OCI-LY7 (cell line): ENCODE measurements at regions not wholly inside any gene's neighbourhood (a gene's known extent, or its start where the extent isn't known, plus 50 kb on each side); places are given as distances from the start of the nearest gene placed in this dataset.

Experiments used
- BruUV-seq: library from RNA; stranded (reverse); fragments of 400-500 nt; replicated peaks from 2 replicates; lab custom pipeline; 2021; lab: Mats Ljungman, UMichigan
- CTCF ChIA-PET: fragments of 300-600 bp; sonication (Branson Sonifier 250); formaldehyde crosslinking; loops from one replicate; lab custom pipeline; 2022; ENCODE audit warnings: antibody characterized with exemption; ENCODE audit not compliant: unreplicated experiment; lab: Charles Lee
- POLR2A ChIA-PET: fragments of 300-600 bp; sonication (Branson Sonifier 250); formaldehyde crosslinking; loops from one replicate; lab custom pipeline; 2022; ENCODE audit warnings: antibody characterized with exemption; lab: Charles Lee
- DNase-seq: peaks from one replicate; pipeline ENCODE4 v3.0.0-alpha.2; 2015; ENCODE audit warnings: low spot score
- H2AFZ ChIP-seq: fragments of 200-600 bp; sonication (generic), shearing (Covaris generic); 2 replicates; pipeline ENCODE4 v1.6.1; 2014; ENCODE audit warnings: mild to moderate bottlenecking, antibody characterized with exemption, low read length, moderate library complexity
- H3K27ac ChIP-seq: fragments of 200-600 bp; sonication (generic); 2 replicates; pipeline ENCODE4 v1.5.1; 2014; ENCODE audit warnings: mixed run types, low read depth, mild to moderate bottlenecking, moderate library complexity, low read length, inconsistent platforms; ENCODE audit not compliant: poor library complexity, severe bottlenecking
- H3K36me3 ChIP-seq: fragments of 200-600 bp; sonication (generic); 2 replicates; pipeline ENCODE4 v1.6.1; 2014; ENCODE audit warnings: mild to moderate bottlenecking, antibody characterized with exemption, low read length, moderate library complexity, mixed read lengths; ENCODE audit not compliant: insufficient read depth
- H3K4me1 ChIP-seq: fragments of 200-600 bp; sonication (generic); 2 replicates; pipeline ENCODE4 v1.5.1; 2014; ENCODE audit warnings: mild to moderate bottlenecking, low read length; ENCODE audit not compliant: insufficient read depth, poor library complexity, severe bottlenecking
- H3K4me2 ChIP-seq: fragments of 200-600 bp; sonication (generic); 2 replicates; pipeline ENCODE4 v1.6.1; 2014; ENCODE audit warnings: mild to moderate bottlenecking, low read length
- H3K4me3 ChIP-seq: fragments of 200-600 bp; sonication (generic); 2 replicates; pipeline ENCODE4 v1.5.1; 2014; ENCODE audit warnings: mild to moderate bottlenecking, low read depth, low read length; ENCODE audit not compliant: poor library complexity, severe bottlenecking
- H3K79me2 ChIP-seq: fragments of 200-600 bp; sonication (generic); 2 replicates; pipeline ENCODE4 v1.6.1; 2016; ENCODE audit warnings: low read depth, mild to moderate bottlenecking, low read length, moderate library complexity, mixed read lengths; ENCODE audit not compliant: insufficient read depth
- H3K9me2 ChIP-seq: fragments of 200-600 bp; sonication (generic); 2 replicates; pipeline ENCODE4 v1.6.1; 2016; ENCODE audit warnings: mild to moderate bottlenecking, low read length, mixed read lengths; ENCODE audit not compliant: insufficient read depth
- H3K9me3 ChIP-seq: fragments of 200-600 bp; sonication (generic); 2 replicates; pipeline ENCODE4 v1.6.1; 2014; ENCODE audit warnings: mild to moderate bottlenecking, mixed run types, low read length, mixed read lengths
- H4K20me1 ChIP-seq: fragments of 200-600 bp; sonication (generic); 2 replicates; pipeline ENCODE4 v1.6.1; 2014; ENCODE audit warnings: mild to moderate bottlenecking, antibody characterized with exemption, low read length, moderate library complexity, mixed read lengths; ENCODE audit not compliant: insufficient read depth
- EZH2phosphoT487 ChIP-seq: fragments of 200-600 bp; sonication (generic); IDR thresholded peaks from 2 replicates; pipeline ENCODE4 v1.6.1; 2018; ENCODE audit warnings: low read depth, borderline replicate concordance, mild to moderate bottlenecking, mixed run types, antibody characterized with exemption, low read length, moderate library complexity, mixed read lengths
- intact Hi-C: fragments of 100-400 bp; cut with micrococcal nuclease; formaldehyde crosslinking; loops from one replicate; pipeline ENCODE4 v1.10.0; 2022; ENCODE audit not compliant: unreplicated experiment
- TF ChIP-seq, protein P1 (sequence below): fragments of 200-600 bp; sonication (generic); conservative IDR thresholded peaks from 2 replicates; pipeline ENCODE4 v1.5.1; 2014; ENCODE audit warnings: mild to moderate bottlenecking, antibody characterized with exemption, low read length, moderate library complexity, mixed read lengths

DNA sequence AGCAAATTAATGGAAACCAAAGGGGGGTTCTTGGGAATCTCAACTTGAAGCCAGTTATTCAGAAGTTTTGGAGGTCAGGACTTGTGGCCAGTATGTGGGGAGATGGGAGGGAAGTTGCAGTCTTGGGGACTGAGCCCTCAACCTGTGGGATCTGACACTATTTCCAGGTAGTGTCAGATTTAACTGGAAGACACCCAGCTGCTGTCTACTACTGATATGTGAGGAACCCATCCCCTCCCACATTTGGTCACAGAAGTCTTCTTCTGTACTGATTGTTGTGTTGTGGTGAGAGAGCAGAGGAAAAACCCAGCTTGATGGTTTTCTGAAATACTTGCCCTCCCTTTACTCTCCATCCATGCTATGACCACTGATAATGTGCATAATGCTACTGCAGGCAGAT is 134.0 kb downstream of the QRSL1 start:
- ChIA-PET POLR2A (interaction anchor here (0.6 to 1.4 kb wide), 4 partner anchors 23 to 258 kb away, joined by 3 to 5 read pairs (median 4); no protein-coding TSS in a partner anchor), CTCF (no interaction called here)
- H4K20me1 ChIP-seq, result no peaks in the 10 kb centered on the region
- H3K36me3 ChIP-seq, result no peaks in the 10 kb centered on the region; the same call in 1 of the 2 replicates
- H3K27ac ChIP-seq, result no peak overlapping the region
- H3K79me2 ChIP-seq, result no peaks in the 10 kb centered on the region
- no peak for DNase-seq
- intact Hi-C loops, result no loop called here
- H3K4me2 ChIP-seq, result no peak overlapping the region
- no peak overlapping the region for H3K4me3 ChIP-seq
- H3K4me1 ChIP-seq, result peaks cover 11% of the 10 kb centered on the region
- H3K9me3 ChIP-seq, result peaks cover 5% of the 10 kb centered on the region; the same call in 1 of the 2 replicates
- TF ChIP-seq, protein P1, sequence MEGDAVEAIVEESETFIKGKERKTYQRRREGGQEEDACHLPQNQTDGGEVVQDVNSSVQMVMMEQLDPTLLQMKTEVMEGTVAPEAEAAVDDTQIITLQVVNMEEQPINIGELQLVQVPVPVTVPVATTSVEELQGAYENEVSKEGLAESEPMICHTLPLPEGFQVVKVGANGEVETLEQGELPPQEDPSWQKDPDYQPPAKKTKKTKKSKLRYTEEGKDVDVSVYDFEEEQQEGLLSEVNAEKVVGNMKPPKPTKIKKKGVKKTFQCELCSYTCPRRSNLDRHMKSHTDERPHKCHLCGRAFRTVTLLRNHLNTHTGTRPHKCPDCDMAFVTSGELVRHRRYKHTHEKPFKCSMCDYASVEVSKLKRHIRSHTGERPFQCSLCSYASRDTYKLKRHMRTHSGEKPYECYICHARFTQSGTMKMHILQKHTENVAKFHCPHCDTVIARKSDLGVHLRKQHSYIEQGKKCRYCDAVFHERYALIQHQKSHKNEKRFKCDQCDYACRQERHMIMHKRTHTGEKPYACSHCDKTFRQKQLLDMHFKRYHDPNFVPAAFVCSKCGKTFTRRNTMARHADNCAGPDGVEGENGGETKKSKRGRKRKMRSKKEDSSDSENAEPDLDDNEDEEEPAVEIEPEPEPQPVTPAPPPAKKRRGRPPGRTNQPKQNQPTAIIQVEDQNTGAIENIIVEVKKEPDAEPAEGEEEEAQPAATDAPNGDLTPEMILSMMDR, result no peak
- no peak for TF ChIP-seq EZH2phosphoT487
- H2AFZ ChIP-seq, result no peak overlapping the region
- H3K9me2 ChIP-seq, result no peaks in the 10 kb centered on the region
- BruUV-seq, result no TSS peak

DNA sequence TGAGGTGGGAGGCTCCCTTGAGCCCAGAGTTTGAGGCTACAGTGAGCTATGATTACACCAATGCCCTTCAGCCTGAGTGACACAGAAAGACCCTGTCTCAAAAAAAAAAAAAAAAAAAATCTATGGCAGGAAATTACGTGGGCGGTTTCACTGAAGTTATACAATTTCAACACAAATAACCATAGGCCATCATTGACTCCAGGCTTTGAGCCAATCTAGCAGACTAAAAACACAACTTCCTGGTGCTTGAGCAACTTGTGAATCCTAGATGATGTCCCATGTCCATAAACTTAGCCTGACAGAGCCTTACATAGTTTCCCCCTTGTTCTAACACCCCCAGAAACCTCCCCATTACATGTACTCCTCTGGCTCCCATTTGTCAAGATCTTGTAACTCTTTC is 131.8 kb downstream of the QRSL1 start:
- Histone ChIP-seq H2AFZ (no peak overlapping the region), H3K9me3 (peaks cover 5% of the 10 kb centered on the region; the same call in 1 of the 2 replicates), H3K36me3 (no peaks in the 10 kb centered on the region; the same call in 1 of the 2 replicates), H3K27ac (no peak overlapping the region), H4K20me1 (no peaks in the 10 kb centered on the region), H3K4me2 (no peak overlapping the region), H3K9me2 (no peaks in the 10 kb centered on the region), H3K4me1 (peaks cover 11% of the 10 kb centered on the region), H3K79me2 (no peaks in the 10 kb centered on the region), H3K4me3 (no peak overlapping the region)
- ChIA-PET CTCF (no interaction called here), POLR2A (interaction anchor here (0.6 to 0.7 kb wide), 4 partner anchors 11 to 58 kb away, joined by 3 to 4 read pairs (median 4); no protein-coding TSS in a partner anchor)
- intact Hi-C loops, result no loop called here
- no TSS peak for BruUV-seq
- TF ChIP-seq EZH2phosphoT487, result no peak
- TF ChIP-seq, protein P1, result no peak
- DNase-seq, result no peak

DNA sequence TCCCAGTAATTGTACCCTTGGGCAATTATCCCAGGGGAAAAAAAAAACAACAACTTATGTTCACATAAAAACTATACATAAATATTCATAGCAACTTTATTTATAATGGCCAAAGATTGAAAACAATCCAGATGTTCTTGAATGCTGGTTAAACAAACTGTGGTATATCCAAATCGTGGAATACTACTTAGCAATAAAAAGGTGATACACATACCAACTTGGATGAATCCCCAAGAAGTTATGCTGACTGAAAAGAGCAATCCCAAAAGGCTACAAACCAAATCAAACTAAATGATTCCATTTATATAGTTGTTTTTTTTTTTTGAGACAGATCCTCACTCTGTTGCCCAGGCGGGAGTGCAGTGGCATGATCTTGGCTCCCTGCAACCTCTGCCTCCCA is 129.7 kb downstream of the QRSL1 start:
- TF ChIP-seq, protein P1, result no peak
- no peak for TF ChIP-seq EZH2phosphoT487
- Histone ChIP-seq H3K27ac (no peak overlapping the region), H3K9me3 (peaks cover 5% of the 10 kb centered on the region; the same call in 1 of the 2 replicates), H3K9me2 (no peaks in the 10 kb centered on the region), H3K4me3 (no peak overlapping the region), H3K4me1 (no peaks in the 10 kb centered on the region), H3K4me2 (no peak overlapping the region), H3K36me3 (no peaks in the 10 kb centered on the region), H4K20me1 (no peaks in the 10 kb centered on the region), H2AFZ (no peak overlapping the region), H3K79me2 (no peaks in the 10 kb centered on the region)
- intact Hi-C loops, result no loop called here
- ChIA-PET POLR2A (no interaction called here), CTCF (no interaction called here)
- no TSS peak for BruUV-seq
- no peak for DNase-seq
